Right lobe of liver (tissue), 6 donors: ENCODE measurements at regions not wholly inside any gene's neighbourhood (a gene's known extent, or its start where the extent isn't known, plus 50 kb on each side); places are given as distances from the start of the nearest gene placed in this dataset.

Source experiments
- ATAC-seq, 4 donors: fragments of 200-7000 bp; cut with Tn5 transposase; one replicate each; pipeline ENCODE4 v1.9.1; 2020; ENCODE audit warnings: mild to moderate bottlenecking in 4 of 4, moderate library complexity in 4 of 4
- DNase-seq, 3 donors: peaks; one replicate each; pipeline ENCODE4 v3.0.0-alpha.2; 2020
- H3K27ac ChIP-seq, 3 donors: fragments of 200-600 bp; one replicate each; pipeline ENCODE4 v1.8.0; 2022
- H3K27me3 ChIP-seq, 2 donors: fragments of 200-600 bp; one replicate each; pipeline ENCODE4 v1.8.0; 2022
- H3K36me3 ChIP-seq, 4 donors: fragments of 200-600 bp; sonication (generic) in 1 of 4; one replicate each; pipeline versions ENCODE4 v1.5.1 to v1.8.0; 2017 to 2022; ENCODE audit warnings: control low read depth in 1 of 4
- H3K4me1 ChIP-seq, 4 donors: fragments of 200-600 bp; sonication (generic) in 1 of 4; one replicate each; pipeline versions ENCODE4 v1.5.1 to v1.8.0; 2017 to 2022; ENCODE audit warnings: control low read depth in 1 of 4
- H3K4me3 ChIP-seq, 3 donors: fragments of 200-600 bp; one replicate each; pipeline ENCODE4 v1.8.0; 2022
- H3K9me3 ChIP-seq, 4 donors: fragments of 200-600 bp; sonication (generic) in 1 of 4; one replicate each; pipeline versions ENCODE4 v1.5.1 to v1.8.0; 2017 to 2022; ENCODE audit warnings: control low read depth in 1 of 4
- CTCF ChIP-seq, 4 donors: fragments of 200-600 bp in 3 of 4; fragments of 450-650 bp in 1 of 4; IDR thresholded peaks; one replicate each; pipeline versions ENCODE4 v1.5.1 to v1.8.0; 2016 to 2022; ENCODE audit warnings: antibody characterized with exemption in 4 of 4, mild to moderate bottlenecking in 2 of 4
- POLR2A ChIP-seq: fragments of 450-650 bp; IDR thresholded peaks from one replicate; pipeline ENCODE4 v1.6.1; 2017; ENCODE audit warnings: antibody characterized with exemption, mild to moderate bottlenecking
- WGBS: methylation state at CpG from one replicate; pipeline ENCODE4 v1.1.6; 2018; ENCODE audit warnings: low coverage, low lambda C conversion rate; ENCODE audit not compliant: insufficient coverage; ENCODE audit errors: missing lambda C conversion rate; 5-methylcytosine and 5-hydroxymethylcytosine counted together
- intact Hi-C, 2 donors: fragments of 100-400 bp; cut with DNase I; formaldehyde crosslinking; loops; one replicate each; pipeline versions ENCODE4 v1.11.2 to v1.14.1; 2022
- donor health status: DM: no; HTN: yes; CAD: no.
- donor health status: DM: no; HTN: no; CAD: no.
- donor health status: DM: no; HTN: no; CAD: no.
- donor health status: DM: no; HTN: yes; CAD: no.
- donor health status: DM: no; HTN: yes; CAD: no.

DNA sequence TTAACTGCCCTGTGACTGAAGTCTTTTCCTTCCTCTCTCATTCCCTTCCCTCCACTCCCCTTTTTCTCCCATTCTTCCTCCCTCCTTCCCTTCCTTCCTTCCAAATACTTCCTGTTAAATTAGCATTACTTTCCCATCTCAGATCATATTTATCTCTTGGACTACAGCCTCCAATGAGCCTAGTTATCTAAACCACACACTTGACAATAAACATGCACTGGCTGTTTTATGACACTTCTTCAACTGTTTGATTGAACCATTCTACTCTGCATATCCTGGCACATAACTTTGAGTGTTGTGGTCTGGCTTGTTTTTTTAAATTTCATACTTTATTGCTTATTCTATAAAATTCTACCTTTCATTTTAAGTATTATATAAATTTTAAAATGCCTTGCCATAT is 1860.8 kb upstream of the LRRTM1 start:
- Histone ChIP-seq H3K36me3 (no peaks in the 10 kb centered on the region), H3K9me3 (no peaks in the 10 kb centered on the region), H3K4me1 (no peaks in the 10 kb centered on the region), H3K27me3 (no peaks in the 10 kb centered on the region), H3K4me3 (no peak overlapping the region), H3K27ac (no peak overlapping the region)
- ATAC-seq = no peak
- TF ChIP-seq POLR2A (no peak), CTCF (IDR thresholded peaks at IDR 0.05) (no peak)
- DNase-seq = no peak
- intact Hi-C loops = no loop called here

DNA sequence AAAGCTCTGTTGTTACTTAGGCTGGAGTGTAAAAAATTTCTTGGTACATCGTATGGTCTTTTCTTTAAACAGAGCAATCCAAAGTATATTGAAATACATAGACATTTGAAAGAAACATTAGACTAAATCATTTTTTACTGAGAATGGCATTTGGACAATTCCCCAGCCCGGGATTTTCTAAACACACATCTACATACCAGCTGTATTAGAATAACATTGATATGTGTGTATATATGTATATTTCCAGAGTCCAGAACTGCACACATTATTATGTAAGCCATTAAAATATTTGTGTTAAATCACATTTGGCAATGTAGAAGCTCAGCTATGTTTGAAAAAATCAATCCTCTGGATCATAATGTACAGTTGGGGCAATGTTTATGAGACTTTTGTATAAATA is 1853.6 kb upstream of the LRRTM1 start:
- intact Hi-C loops = no loop called here
- WGBS = 40% methylated on average over 2 of the region's 2 CpGs
- DNase-seq (no peak), ATAC-seq (no peak)
- Histone ChIP-seq H3K4me3 (no peak overlapping the region), H3K9me3 (no peaks in the 10 kb centered on the region), H3K27me3 (no peaks in the 10 kb centered on the region), H3K4me1 (no peaks in the 10 kb centered on the region), H3K36me3 (no peaks in the 10 kb centered on the region), H3K27ac (no peak overlapping the region)
- TF ChIP-seq POLR2A (no peak), CTCF (IDR thresholded peaks at IDR 0.05) (no peak)

DNA sequence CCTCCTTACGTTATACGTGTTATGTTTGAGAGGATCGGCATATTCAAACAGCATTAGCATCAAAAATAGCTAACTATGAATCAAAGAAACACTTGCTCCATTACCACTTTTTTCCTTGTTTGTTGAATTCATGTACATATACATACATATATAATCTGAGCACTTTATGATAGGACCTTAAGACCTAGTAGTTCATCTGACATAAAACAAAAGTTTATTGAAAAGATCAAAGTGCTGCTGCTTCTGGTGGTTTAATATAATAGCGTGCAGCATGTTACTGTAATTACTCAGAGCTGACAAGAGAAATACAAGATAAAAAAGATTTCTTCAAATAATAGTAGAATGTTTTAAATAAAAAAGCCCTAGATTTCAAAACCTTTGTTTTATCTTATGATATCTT is 1850.9 kb upstream of the LRRTM1 start:
- intact Hi-C loops = no loop called here
- Histone ChIP-seq H3K27ac (no peak overlapping the region), H3K27me3 (no peaks in the 10 kb centered on the region), H3K36me3 (no peaks in the 10 kb centered on the region), H3K4me1 (no peaks in the 10 kb centered on the region), H3K9me3 (no peaks in the 10 kb centered on the region), H3K4me3 (no peak overlapping the region)
- 73% methylated on average over 4 of the region's 4 CpGs for WGBS
- ATAC-seq (no peak), DNase-seq (no peak)
- TF ChIP-seq CTCF (IDR thresholded peaks at IDR 0.05) (no peak), POLR2A (no peak)

GRCh38 chr2:82143343-82143742 is 1838.8 kb upstream of the LRRTM1 start:
- Histone ChIP-seq H3K4me1 (no peaks in the 10 kb centered on the region), H3K36me3 (no peaks in the 10 kb centered on the region), H3K9me3 (no peaks in the 10 kb centered on the region), H3K27me3 (no peaks in the 10 kb centered on the region), H3K27ac (no peak overlapping the region), H3K4me3 (no peak overlapping the region)
- intact Hi-C loops = no loop called here
- no peak for TF ChIP-seq CTCF (IDR thresholded peaks at IDR 0.05)
- TF ChIP-seq POLR2A = no peak
- DNase-seq = no peak
- no peak for ATAC-seq

GRCh38 chr2:82139979-82140611 is 1835.5 kb upstream of the LRRTM1 start:
- Histone ChIP-seq H3K4me3 (no peak overlapping the region), H3K9me3 (no peaks in the 10 kb centered on the region), H3K27me3 (no peaks in the 10 kb centered on the region), H3K4me1 (no peaks in the 10 kb centered on the region), H3K27ac (no peak overlapping the region), H3K36me3 (no peaks in the 10 kb centered on the region)
- WGBS = 38% methylated on average over 5 of the region's 5 CpGs
- DNase-seq = no peak
- no peak for ATAC-seq
- intact Hi-C loops = no loop called here
- no peak for TF ChIP-seq CTCF (IDR thresholded peaks at IDR 0.05)
- no peak for TF ChIP-seq POLR2A
